ENCODE measurements at regions not wholly inside any gene's neighbourhood (a gene's known extent, or its start where the extent isn't known, plus 50 kb on each side); places are given as distances from the start of the nearest gene placed in this dataset.

DNA sequence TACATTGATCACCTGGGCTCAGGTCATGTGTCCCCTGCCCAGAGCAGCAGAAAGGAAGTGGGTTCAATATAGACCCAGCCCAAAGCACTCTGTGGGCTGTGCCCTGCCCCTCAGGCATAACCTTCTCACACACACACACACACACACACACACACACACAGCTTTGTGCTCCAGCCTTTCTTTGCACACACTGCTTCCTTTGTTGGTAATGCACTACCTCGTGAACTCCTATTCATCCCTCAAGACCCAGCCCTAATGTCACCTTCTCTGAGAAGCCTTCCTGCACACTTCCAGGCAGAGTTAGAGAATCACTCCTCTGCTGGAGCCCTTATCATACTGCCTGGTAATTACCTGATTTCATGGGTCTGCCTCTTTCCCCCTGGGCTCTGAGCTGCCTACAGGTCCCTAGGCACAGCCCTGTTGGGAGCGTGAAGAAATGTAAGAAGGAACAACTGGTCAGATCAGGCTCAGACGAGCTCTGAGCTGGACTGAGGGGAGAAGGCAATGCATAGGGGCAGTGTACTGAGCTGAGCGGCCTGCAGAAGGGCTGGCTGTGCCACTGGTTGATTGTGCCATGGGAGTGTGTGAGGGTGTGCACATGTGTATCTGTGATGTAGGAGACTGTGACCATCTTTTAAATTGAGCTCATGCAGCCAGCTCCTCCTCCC is 210.3 kb downstream of the GLI2 start:
- DNase-seq (ENCODE audit: low read depth in 6 of 9, low spot score in 9 of 9), result no peak

DNA sequence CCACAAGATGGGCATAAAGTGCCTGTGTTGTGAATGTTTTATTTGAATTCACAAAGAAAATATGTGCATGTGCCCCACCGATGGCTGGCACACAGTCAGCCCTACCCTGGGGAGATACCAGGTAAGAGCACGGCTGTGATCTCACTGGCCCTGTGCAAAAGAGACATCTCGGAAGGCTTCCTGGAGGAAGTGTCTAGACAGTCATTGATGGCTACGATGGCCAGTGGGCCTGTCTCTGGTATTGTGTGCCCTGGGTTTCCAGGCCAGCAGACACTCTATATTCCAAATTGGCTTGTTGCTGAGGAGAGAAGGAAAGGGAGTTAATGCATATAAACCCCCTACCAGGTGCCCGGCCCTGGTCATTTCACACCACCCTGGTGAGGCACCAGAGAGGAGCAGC is 211.7 kb downstream of the GLI2 start:
- no peaks in the 10 kb centered on the region for H3K27me3 ChIP-seq (ENCODE audit: control insufficient read depth in 2 of 2, insufficient read depth in 1 of 2, low read length in 1 of 2)
- no peak overlapping the region for H3K27ac ChIP-seq (ENCODE audit: low read depth in 1 of 2, low read length in 1 of 2)
- no peak overlapping the region for H3K4me3 ChIP-seq (ENCODE audit: low read length in 2 of 2)
- WGBS, result 97% methylated on average over 5 of the region's 5 CpGs
- H3K4me1 ChIP-seq (ENCODE audit: control insufficient read depth in 2 of 2, insufficient read depth in 2 of 2, low read length in 2 of 2), result no peaks in the 10 kb centered on the region
- DNase-seq (ENCODE audit: low read depth in 6 of 9, low spot score in 9 of 9), result no peak
- no peaks in the 10 kb centered on the region for H3K36me3 ChIP-seq (ENCODE audit: control insufficient read depth in 2 of 2, insufficient read depth in 2 of 2, low read length in 1 of 2)
- no peaks in the 10 kb centered on the region for H3K9me3 ChIP-seq (ENCODE audit: control insufficient read depth in 2 of 2, insufficient read depth in 1 of 2, low read length in 1 of 2)

More for the DNA sequence above, 210.3 kb downstream of the GLI2 start:
- H3K4me3 ChIP-seq (ENCODE audit: low read length in 2 of 2), result no peak overlapping the region
- H3K9me3 ChIP-seq (ENCODE audit: control insufficient read depth in 2 of 2, insufficient read depth in 1 of 2, low read length in 1 of 2), result no peaks in the 10 kb centered on the region
- H3K27me3 ChIP-seq (ENCODE audit: control insufficient read depth in 2 of 2, insufficient read depth in 1 of 2, low read length in 1 of 2), result no peaks in the 10 kb centered on the region
- H3K27ac ChIP-seq (ENCODE audit: low read depth in 1 of 2, low read length in 1 of 2), result no peak overlapping the region
- no peaks in the 10 kb centered on the region for H3K36me3 ChIP-seq (ENCODE audit: control insufficient read depth in 2 of 2, insufficient read depth in 2 of 2, low read length in 1 of 2)
- no peaks in the 10 kb centered on the region for H3K4me1 ChIP-seq (ENCODE audit: control insufficient read depth in 2 of 2, insufficient read depth in 2 of 2, low read length in 2 of 2)
- WGBS, result 94% methylated on average over 4 of the region's 4 CpGs

DNA sequence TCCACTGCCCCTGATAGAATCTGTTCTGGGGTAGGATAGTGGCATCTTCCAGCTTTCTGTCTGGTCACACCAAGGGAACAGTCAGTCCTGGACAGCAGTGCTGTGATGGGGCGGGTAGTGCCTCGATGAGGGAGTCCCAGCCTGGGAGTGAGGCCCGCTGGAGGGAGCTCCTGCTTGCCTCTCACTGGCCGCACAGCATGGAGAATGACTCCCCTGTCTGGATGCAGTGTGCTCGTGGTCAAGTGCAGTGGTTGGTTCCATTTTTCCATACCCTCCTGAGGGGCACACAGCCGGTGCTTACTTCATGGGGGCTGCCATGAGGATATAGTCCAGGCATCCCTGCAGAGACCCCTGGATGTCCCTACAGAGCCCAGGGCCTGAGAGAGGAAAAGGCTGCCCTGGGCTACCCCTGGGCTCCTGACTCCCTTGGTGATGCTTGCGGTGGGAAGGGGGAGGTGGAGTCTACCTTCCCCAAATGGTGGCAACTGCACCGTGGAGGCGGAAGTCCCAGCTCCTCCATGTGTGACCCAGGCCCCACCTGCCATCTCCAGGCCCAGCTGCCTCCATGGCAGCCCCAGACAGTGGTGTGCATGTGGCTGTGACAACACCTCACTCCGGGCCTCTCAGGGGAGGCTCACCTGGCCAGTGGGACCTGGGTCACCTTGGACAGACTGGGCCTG is 212.5 kb downstream of the GLI2 start:
- H3K4me3 ChIP-seq (ENCODE audit: low read length in 2 of 2), result no peak overlapping the region
- no peak overlapping the region for H3K27ac ChIP-seq (ENCODE audit: low read depth in 1 of 2, low read length in 1 of 2)
- no peak for DNase-seq (ENCODE audit: low read depth in 6 of 9, low spot score in 9 of 9)
- no peaks in the 10 kb centered on the region for H3K27me3 ChIP-seq (ENCODE audit: control insufficient read depth in 2 of 2, insufficient read depth in 1 of 2, low read length in 1 of 2)
- WGBS, result 95% methylated on average over 10 of the region's 10 CpGs
- H3K9me3 ChIP-seq (ENCODE audit: control insufficient read depth in 2 of 2, insufficient read depth in 1 of 2, low read length in 1 of 2), result no peaks in the 10 kb centered on the region
- H3K36me3 ChIP-seq (ENCODE audit: control insufficient read depth in 2 of 2, insufficient read depth in 2 of 2, low read length in 1 of 2), result no peaks in the 10 kb centered on the region
- H3K4me1 ChIP-seq (ENCODE audit: control insufficient read depth in 2 of 2, insufficient read depth in 2 of 2, low read length in 2 of 2), result no peaks in the 10 kb centered on the region

DNA sequence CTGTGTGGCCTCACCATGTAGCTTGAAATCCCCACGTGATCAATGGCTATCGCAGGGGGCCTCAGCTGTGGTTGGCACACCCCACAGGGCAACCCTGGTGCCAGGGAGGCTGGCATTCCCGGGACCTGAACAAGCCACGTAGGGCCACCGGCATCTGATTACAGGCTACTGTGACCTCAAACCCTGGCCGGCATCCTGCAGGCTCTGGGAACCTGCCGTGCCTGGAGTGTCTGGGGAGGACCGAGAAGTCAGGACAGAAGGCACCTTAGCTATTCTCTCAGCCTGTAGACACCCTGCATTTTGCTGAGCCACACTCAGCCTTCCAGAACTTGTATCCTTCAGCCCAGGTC is 213.0 kb downstream of the GLI2 start:
- Histone ChIP-seq H3K27me3 (ENCODE audit: control insufficient read depth in 2 of 2, insufficient read depth in 1 of 2, low read length in 1 of 2) (no peaks in the 10 kb centered on the region), H3K4me3 (ENCODE audit: low read length in 2 of 2) (no peak overlapping the region), H3K4me1 (ENCODE audit: control insufficient read depth in 2 of 2, insufficient read depth in 2 of 2, low read length in 2 of 2) (no peaks in the 10 kb centered on the region), H3K36me3 (ENCODE audit: control insufficient read depth in 2 of 2, insufficient read depth in 2 of 2, low read length in 1 of 2) (no peaks in the 10 kb centered on the region), H3K27ac (ENCODE audit: low read depth in 1 of 2, low read length in 1 of 2) (no peak overlapping the region), H3K9me3 (ENCODE audit: control insufficient read depth in 2 of 2, insufficient read depth in 1 of 2, low read length in 1 of 2) (no peaks in the 10 kb centered on the region)
- WGBS, result 93% methylated on average over 8 of the region's 8 CpGs
- no peak for DNase-seq (ENCODE audit: low read depth in 6 of 9, low spot score in 9 of 9)

DNA sequence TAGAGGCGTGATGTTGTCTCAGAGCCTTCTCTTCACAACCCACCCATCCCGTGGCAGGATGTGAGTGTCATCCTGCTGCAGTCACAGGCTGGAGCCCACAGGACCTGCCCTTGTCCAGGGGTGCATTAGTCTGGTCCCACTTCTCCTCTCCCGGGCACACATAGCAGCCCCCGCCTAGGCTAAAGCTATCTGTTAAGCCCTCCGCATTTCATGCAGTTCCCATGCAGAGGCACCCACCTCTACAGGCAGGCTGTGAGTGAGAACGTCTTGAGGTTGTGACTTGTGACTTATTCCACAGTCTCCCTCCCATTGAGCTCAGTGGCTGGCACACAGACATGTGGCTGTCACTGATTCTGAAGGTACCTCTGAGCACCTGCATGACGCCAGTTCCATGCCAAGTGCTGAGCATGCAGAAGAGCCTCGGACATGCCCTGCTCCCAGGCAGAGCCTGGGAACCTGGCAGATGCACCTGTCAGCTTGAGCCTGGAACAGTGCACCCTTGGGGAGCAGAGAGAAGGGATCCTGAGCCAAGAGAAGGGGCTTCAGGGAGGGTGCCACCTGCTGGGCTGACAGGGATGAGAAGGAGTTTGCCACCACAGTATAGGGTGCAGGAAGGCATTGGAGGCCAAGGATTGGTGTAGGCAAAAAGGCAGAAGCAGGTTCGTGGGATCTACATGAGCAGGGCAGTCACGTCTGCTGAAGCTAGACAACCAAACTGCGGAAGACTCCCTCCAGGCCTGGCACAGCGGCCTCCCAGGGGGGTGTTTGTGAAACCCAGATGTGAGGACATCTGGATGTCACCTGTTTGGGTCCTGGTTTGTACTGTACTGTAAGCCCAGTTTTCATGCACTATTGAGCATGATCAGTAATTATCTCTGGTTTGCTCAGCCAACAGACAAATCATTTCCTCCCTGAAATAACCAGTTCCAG is 213.6 kb downstream of the GLI2 start:
- Histone ChIP-seq H3K4me3 (ENCODE audit: low read length in 2 of 2) (no peak overlapping the region), H3K27ac (ENCODE audit: low read depth in 1 of 2, low read length in 1 of 2) (no peak overlapping the region), H3K9me3 (ENCODE audit: control insufficient read depth in 2 of 2, insufficient read depth in 1 of 2, low read length in 1 of 2) (no peaks in the 10 kb centered on the region), H3K4me1 (ENCODE audit: control insufficient read depth in 2 of 2, insufficient read depth in 2 of 2, low read length in 2 of 2) (no peaks in the 10 kb centered on the region), H3K27me3 (ENCODE audit: control insufficient read depth in 2 of 2, insufficient read depth in 1 of 2, low read length in 1 of 2) (no peaks in the 10 kb centered on the region), H3K36me3 (ENCODE audit: control insufficient read depth in 2 of 2, insufficient read depth in 2 of 2, low read length in 1 of 2) (no peaks in the 10 kb centered on the region)
- peak in 1 of 9 donors; percentile 5 for DNase-seq (ENCODE audit: low read depth in 6 of 9, low spot score in 9 of 9)
- 88% methylated on average over 12 of the region's 12 CpGs for WGBS

DNA sequence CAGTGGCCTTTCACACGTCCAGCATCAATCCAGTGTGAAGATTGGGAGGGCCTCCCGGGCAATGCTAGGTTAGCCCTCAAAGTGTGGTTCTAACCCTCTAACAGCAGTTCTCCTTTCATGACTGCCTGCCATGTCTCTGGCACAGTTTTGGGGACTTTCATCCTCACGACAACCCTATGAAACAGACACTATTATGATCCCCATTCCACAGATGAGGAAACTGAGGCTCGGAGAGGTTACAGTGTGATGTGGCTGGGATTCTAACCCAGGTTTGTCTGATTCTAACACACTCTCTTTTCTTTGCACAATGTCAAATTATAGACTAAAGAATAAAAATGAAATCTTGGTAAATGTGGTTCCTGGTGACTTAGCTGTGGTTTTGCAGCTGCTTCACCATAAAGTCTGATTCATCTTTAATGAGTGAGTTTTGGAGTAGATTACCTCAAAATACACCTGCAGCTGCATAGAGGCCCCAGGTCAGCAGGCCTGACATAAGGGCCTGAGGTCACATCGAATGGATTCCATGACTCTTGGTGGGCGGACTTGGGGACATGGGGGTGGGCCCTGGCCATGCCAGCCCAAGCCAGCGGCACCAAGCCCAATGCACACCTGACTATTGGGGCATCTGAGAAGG is 214.4 kb downstream of the GLI2 start:
- no peaks in the 10 kb centered on the region for H3K27me3 ChIP-seq (ENCODE audit: control insufficient read depth in 2 of 2, insufficient read depth in 1 of 2, low read length in 1 of 2)

DNA sequence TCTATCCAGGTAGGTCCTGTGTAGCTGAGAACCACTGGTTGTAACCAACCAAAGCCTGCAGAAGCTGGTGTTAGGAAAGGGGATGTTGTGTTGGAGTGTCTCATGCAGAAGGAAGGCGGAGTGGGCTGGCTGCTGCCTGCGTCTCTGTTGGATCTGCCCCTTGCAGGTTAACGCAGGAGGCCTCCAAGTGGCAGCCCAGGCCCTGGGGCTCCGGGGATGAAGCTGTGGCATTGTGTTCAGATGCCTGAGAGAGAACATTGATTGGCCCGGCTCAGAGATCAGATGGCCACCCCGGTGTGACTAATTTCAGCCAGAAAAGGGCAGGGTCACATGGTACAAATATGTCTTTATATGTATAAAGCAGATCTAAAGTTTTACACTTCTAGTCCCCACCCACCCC is 216.0 kb downstream of the GLI2 start:
- Histone ChIP-seq H3K27ac (ENCODE audit: low read depth in 1 of 2, low read length in 1 of 2) (no peak overlapping the region), H3K4me1 (ENCODE audit: control insufficient read depth in 2 of 2, insufficient read depth in 2 of 2, low read length in 2 of 2) (peaks cover 0 to 2% of the 10 kb centered on the region in 2 donors), H3K27me3 (ENCODE audit: control insufficient read depth in 2 of 2, insufficient read depth in 1 of 2, low read length in 1 of 2) (no peaks in the 10 kb centered on the region), H3K36me3 (ENCODE audit: control insufficient read depth in 2 of 2, insufficient read depth in 2 of 2, low read length in 1 of 2) (no peaks in the 10 kb centered on the region), H3K4me3 (ENCODE audit: low read length in 2 of 2) (no peak overlapping the region), H3K9me3 (ENCODE audit: control insufficient read depth in 2 of 2, insufficient read depth in 1 of 2, low read length in 1 of 2) (no peaks in the 10 kb centered on the region)
- WGBS, result 78% methylated on average over 6 of the region's 6 CpGs
- DNase-seq (ENCODE audit: low read depth in 6 of 9, low spot score in 9 of 9), result no peak

More for the DNA sequence above, 214.4 kb downstream of the GLI2 start:
- no peaks in the 10 kb centered on the region for H3K9me3 ChIP-seq (ENCODE audit: control insufficient read depth in 2 of 2, insufficient read depth in 1 of 2, low read length in 1 of 2)
- no peaks in the 10 kb centered on the region for H3K36me3 ChIP-seq (ENCODE audit: control insufficient read depth in 2 of 2, insufficient read depth in 2 of 2, low read length in 1 of 2)
- no peak for DNase-seq (ENCODE audit: low read depth in 6 of 9, low spot score in 9 of 9)
- 90% methylated on average over 7 of the region's 7 CpGs for WGBS
- no peak overlapping the region for H3K27ac ChIP-seq (ENCODE audit: low read depth in 1 of 2, low read length in 1 of 2)
- no peak overlapping the region for H3K4me3 ChIP-seq (ENCODE audit: low read length in 2 of 2)
- peaks cover 0 to 2% of the 10 kb centered on the region in 2 donors for H3K4me1 ChIP-seq (ENCODE audit: control insufficient read depth in 2 of 2, insufficient read depth in 2 of 2, low read length in 2 of 2)

DNA sequence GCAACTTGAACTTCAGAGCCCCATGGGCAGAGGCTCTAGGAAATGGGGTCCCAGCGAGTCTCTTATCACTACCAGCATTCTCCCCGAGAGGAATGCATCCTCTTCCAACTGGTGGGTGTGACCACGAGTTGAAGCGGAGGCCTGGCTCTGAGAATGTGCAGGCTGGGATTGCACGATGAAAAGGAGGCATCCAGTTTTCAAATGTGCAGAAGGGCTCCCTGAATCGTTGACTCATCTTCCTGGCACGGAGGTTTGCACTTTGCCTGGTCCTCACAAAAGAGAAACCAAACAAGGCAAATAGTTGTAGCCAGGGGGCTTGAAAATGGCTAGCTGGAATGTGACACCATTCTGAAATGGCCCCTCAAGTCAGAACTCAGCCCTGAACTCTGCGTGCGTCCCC is 216.7 kb downstream of the GLI2 start:
- peaks cover 0 to 2% of the 10 kb centered on the region in 2 donors for H3K4me1 ChIP-seq (ENCODE audit: control insufficient read depth in 2 of 2, insufficient read depth in 2 of 2, low read length in 2 of 2)
- DNase-seq (ENCODE audit: low read depth in 6 of 9, low spot score in 9 of 9), result no peak
- H3K27me3 ChIP-seq (ENCODE audit: control insufficient read depth in 2 of 2, insufficient read depth in 1 of 2, low read length in 1 of 2), result no peaks in the 10 kb centered on the region
- no peak overlapping the region for H3K4me3 ChIP-seq (ENCODE audit: low read length in 2 of 2)
- H3K27ac ChIP-seq (ENCODE audit: low read depth in 1 of 2, low read length in 1 of 2), result no peak overlapping the region
- no peaks in the 10 kb centered on the region for H3K9me3 ChIP-seq (ENCODE audit: control insufficient read depth in 2 of 2, insufficient read depth in 1 of 2, low read length in 1 of 2)
- WGBS, result 93% methylated on average over 9 of the region's 9 CpGs
- no peaks in the 10 kb centered on the region for H3K36me3 ChIP-seq (ENCODE audit: control insufficient read depth in 2 of 2, insufficient read depth in 2 of 2, low read length in 1 of 2)

All from thymus (tissue), 11 donors.